A673 (cell line): ENCODE measurements at regions not wholly inside any gene's neighbourhood (a gene's known extent, or its start where the extent isn't known, plus 50 kb on each side); places are given as distances from the start of the nearest gene placed in this dataset.

Source experiments
- BruUV-seq: library from RNA; stranded (reverse); fragments of 400-500 nt; replicated peaks from 2 replicates; lab custom pipeline; 2021; lab: Mats Ljungman, UMichigan
- CTCF ChIA-PET: fragments of 300-600 bp; sonication (Branson Sonifier 250); formaldehyde crosslinking; loops from one replicate; lab custom pipeline; 2022; ENCODE audit warnings: antibody characterized with exemption; lab: Charles Lee
- POLR2A ChIA-PET: fragments of 300-600 bp; sonication (Branson Sonifier 250); formaldehyde crosslinking; loops from one replicate; lab custom pipeline; 2022; ENCODE audit warnings: antibody characterized with exemption; ENCODE audit not compliant: low non-redundant PET; lab: Charles Lee
- DNase-seq: peaks from one replicate; pipeline ENCODE4 v3.0.0-alpha.2; 2015; ENCODE audit warnings: low spot score
- H3K27ac ChIP-seq: fragments of 200-600 bp; sonication (generic); 2 replicates; pipeline ENCODE4 v1.5.1; 2016; ENCODE audit warnings: mixed run types, low read depth, mild to moderate bottlenecking, mixed read lengths, antibody characterized with exemption, low read length; ENCODE audit not compliant: poor library complexity, severe bottlenecking
- H3K27me3 ChIP-seq: fragments of 200-600 bp; sonication (generic); replicated peaks from 2 replicates; pipeline ENCODE4 v1.6.1; 2017; ENCODE audit warnings: mixed run types, low read depth, mild to moderate bottlenecking, mixed read lengths, antibody characterized with exemption, low read length; ENCODE audit not compliant: insufficient read depth, poor library complexity
- H3K36me3 ChIP-seq: fragments of 200-600 bp; sonication (generic); 2 replicates; pipeline ENCODE4 v1.6.1; 2016; ENCODE audit warnings: mixed run types, mild to moderate bottlenecking, mixed read lengths, antibody characterized with exemption, low read length; ENCODE audit not compliant: insufficient read depth, poor library complexity, severe bottlenecking
- H3K4me1 ChIP-seq: fragments of 200-600 bp; sonication (generic); 2 replicates; pipeline ENCODE4 v1.6.1; 2017; ENCODE audit warnings: mixed run types, mild to moderate bottlenecking, mixed read lengths, antibody characterized with exemption, low read length; ENCODE audit not compliant: insufficient read depth, poor library complexity, severe bottlenecking
- H3K4me3 ChIP-seq: fragments of 200-600 bp; sonication (generic); 2 replicates; pipeline ENCODE4 v1.5.1; 2016; ENCODE audit warnings: low read depth, mixed run types, mild to moderate bottlenecking, mixed read lengths, low read length; ENCODE audit not compliant: poor library complexity, severe bottlenecking
- H3K9me3 ChIP-seq: fragments of 200-600 bp; sonication (generic); 2 replicates; pipeline ENCODE4 v1.6.1; 2016; ENCODE audit warnings: mixed run types, low read depth, mild to moderate bottlenecking, mixed read lengths, antibody characterized with exemption, low read length; ENCODE audit not compliant: poor library complexity, severe bottlenecking
- EZH2 ChIP-seq: fragments of 200-600 bp; sonication (generic); IDR thresholded peaks from 2 replicates; pipeline ENCODE4 v1.6.1; 2017; ENCODE audit warnings: borderline replicate concordance, low read depth, mild to moderate bottlenecking, mixed read lengths, antibody characterized with exemption, low read length; ENCODE audit not compliant: poor library complexity, severe bottlenecking
- intact Hi-C: fragments of 100-400 bp; cut with micrococcal nuclease; formaldehyde crosslinking; loops from one replicate; pipeline ENCODE4 v1.10.0; 2022; ENCODE audit not compliant: unreplicated experiment
- TF ChIP-seq, protein P1 (sequence below): fragments of 300-800, 200-600 bp; sonication (generic); conservative IDR thresholded peaks from 2 replicates; pipeline ENCODE4 v1.5.1; 2017; ENCODE audit warnings: low read depth, mild to moderate bottlenecking, antibody characterized with exemption, low read length, moderate library complexity, mixed read lengths

DNA sequence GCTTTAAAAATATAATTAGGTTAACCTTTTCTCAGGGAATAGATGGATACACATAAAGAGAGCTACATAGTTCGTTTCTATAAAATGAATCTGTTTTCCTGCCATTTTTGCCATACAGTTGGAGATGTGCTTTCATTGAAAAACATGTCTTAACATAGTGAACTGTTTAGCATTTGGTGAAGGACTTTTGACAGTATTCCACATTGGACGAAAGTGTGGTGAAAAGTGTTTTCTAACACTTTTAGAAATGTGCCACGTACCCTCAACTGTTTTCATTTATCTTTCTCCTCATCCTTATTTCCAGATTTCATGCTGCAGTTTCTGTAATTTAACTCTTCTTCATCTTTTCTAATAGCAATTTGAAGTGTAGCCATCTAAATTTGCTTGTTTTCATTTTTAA is 249.1 kb upstream of the MTNR1B start:
- Histone ChIP-seq H3K27ac (no peak overlapping the region), H3K9me3 (no peaks in the 10 kb centered on the region), H3K4me1 (no peaks in the 10 kb centered on the region), H3K27me3 (peaks cover 5% of the 10 kb centered on the region), H3K4me3 (no peak overlapping the region), H3K36me3 (no peaks in the 10 kb centered on the region)
- no peak for TF ChIP-seq EZH2
- POLR2A ChIA-PET, result no interaction called here
- intact Hi-C loops, result no loop called here
- CTCF ChIA-PET, result no interaction called here
- no TSS peak for BruUV-seq
- no peak for DNase-seq

DNA sequence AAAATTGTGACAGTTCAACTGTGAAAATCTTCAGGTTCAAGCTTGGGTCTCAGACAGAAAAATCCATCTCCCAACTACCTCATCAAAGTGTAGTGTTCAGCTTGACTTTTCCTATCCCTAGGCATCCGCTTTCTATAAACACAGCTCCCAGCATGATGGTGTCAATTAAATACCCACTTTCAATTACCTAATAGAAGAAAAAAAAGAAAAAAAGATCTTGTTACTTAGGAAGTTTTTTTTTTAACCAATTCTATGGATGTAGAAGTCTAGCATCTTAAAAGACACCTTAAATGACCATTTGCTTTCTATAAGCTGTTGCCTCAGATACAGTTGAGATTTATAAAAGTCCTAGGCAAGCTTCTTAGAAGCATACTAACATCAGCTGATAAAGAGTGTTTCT is 244.1 kb upstream of the MTNR1B start:
- no peak for DNase-seq
- Histone ChIP-seq H3K4me3 (no peak overlapping the region), H3K9me3 (no peaks in the 10 kb centered on the region), H3K27me3 (peaks cover 2% of the 10 kb centered on the region), H3K36me3 (no peaks in the 10 kb centered on the region), H3K27ac (no peak overlapping the region), H3K4me1 (no peaks in the 10 kb centered on the region)
- POLR2A ChIA-PET, result no interaction called here
- no TSS peak for BruUV-seq
- no peak for TF ChIP-seq EZH2
- TF ChIP-seq, protein P1, sequence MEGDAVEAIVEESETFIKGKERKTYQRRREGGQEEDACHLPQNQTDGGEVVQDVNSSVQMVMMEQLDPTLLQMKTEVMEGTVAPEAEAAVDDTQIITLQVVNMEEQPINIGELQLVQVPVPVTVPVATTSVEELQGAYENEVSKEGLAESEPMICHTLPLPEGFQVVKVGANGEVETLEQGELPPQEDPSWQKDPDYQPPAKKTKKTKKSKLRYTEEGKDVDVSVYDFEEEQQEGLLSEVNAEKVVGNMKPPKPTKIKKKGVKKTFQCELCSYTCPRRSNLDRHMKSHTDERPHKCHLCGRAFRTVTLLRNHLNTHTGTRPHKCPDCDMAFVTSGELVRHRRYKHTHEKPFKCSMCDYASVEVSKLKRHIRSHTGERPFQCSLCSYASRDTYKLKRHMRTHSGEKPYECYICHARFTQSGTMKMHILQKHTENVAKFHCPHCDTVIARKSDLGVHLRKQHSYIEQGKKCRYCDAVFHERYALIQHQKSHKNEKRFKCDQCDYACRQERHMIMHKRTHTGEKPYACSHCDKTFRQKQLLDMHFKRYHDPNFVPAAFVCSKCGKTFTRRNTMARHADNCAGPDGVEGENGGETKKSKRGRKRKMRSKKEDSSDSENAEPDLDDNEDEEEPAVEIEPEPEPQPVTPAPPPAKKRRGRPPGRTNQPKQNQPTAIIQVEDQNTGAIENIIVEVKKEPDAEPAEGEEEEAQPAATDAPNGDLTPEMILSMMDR, result no peak
- CTCF ChIA-PET, result no interaction called here
- intact Hi-C loops, result no loop called here

DNA sequence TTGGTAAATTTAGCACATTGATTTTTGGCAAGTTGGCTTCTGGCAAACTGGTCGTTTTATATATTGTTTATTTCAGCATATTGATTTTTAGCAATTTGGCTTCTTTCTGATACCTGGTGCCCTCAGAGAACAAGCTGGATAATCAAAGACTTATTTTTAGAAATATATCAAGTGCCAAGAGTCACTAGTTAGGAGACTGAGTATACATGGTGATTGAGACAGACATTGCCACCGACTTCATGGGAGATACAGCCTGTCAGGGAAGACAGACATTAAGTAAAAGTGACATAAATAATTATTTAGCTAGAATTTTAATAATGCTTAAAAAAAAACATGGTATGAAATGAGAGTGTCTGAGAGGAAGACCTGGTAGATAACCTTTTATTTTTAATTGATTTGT is 242.3 kb upstream of the MTNR1B start:
- ChIA-PET POLR2A (no interaction called here), CTCF (interaction anchor here (0.6 kb wide), 1 partner anchor 174 kb away, joined by 3 read pairs; no protein-coding TSS in a partner anchor)
- TF ChIP-seq, protein P1, result no peak
- TF ChIP-seq EZH2, result no peak
- no TSS peak for BruUV-seq
- no peak for DNase-seq
- Histone ChIP-seq H3K27ac (no peak overlapping the region), H3K4me3 (no peak overlapping the region), H3K27me3 (no peaks in the 10 kb centered on the region), H3K9me3 (no peaks in the 10 kb centered on the region), H3K4me1 (no peaks in the 10 kb centered on the region), H3K36me3 (no peaks in the 10 kb centered on the region)
- intact Hi-C loops, result no loop called here

DNA sequence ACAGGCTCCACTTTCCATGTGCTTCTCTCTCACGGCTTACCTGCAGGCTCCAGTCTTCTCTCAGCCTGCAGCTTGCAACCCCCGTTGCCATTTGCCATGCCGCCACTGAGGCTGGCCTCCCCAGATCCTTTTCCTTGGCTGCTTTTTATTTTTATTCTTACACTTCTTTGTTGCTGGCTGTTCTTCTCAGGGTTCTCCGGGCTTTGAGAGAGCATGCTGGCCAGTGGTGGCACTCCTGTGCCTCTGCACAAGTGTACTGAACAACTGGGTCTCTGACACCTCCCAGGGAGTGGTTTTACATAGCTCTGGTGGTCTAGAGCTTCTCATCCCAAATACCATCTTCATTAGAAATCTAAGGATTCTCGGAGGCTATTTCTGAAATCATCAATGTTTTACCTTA is 241.7 kb upstream of the MTNR1B start:
- no peak overlapping the region for H3K4me3 ChIP-seq
- POLR2A ChIA-PET, result no interaction called here
- H3K36me3 ChIP-seq, result no peaks in the 10 kb centered on the region
- no peak for DNase-seq
- no peaks in the 10 kb centered on the region for H3K4me1 ChIP-seq
- H3K9me3 ChIP-seq, result no peaks in the 10 kb centered on the region
- TF ChIP-seq, protein P1, result no peak
- no peak for TF ChIP-seq EZH2
- H3K27me3 ChIP-seq, result peaks cover 3% of the 10 kb centered on the region
- intact Hi-C loops, result no loop called here
- no TSS peak for BruUV-seq
- H3K27ac ChIP-seq, result no peak overlapping the region
- CTCF ChIA-PET, result no interaction called here
